Glutamatergic neuron (in vitro differentiated cells): ENCODE measurements at regions not wholly inside any gene's neighbourhood (a gene's known extent, or its start where the extent isn't known, plus 50 kb on each side); places are given as distances from the start of the nearest gene placed in this dataset.

ENCODE experiments used
- DNase-seq: peaks from one replicate; pipeline ENCODE4 v3.0.0; 2022
- H3K27ac Mint-ChIP-seq: one replicate; pipeline ENCODE4 v1.8.0; 2020; ENCODE audit warnings: mild to moderate bottlenecking, mixed read lengths, inconsistent platforms; ENCODE audit not compliant: unreplicated experiment
- H3K27me3 Mint-ChIP-seq: one replicate; pipeline ENCODE4 v1.8.0; 2020; ENCODE audit warnings: mild to moderate bottlenecking, moderate library complexity, mixed read lengths, inconsistent platforms; ENCODE audit not compliant: unreplicated experiment
- H3K36me3 Mint-ChIP-seq: one replicate; pipeline ENCODE4 v1.8.0; 2020; ENCODE audit warnings: mild to moderate bottlenecking, mixed read lengths, inconsistent platforms; ENCODE audit not compliant: unreplicated experiment
- H3K4me1 Mint-ChIP-seq: one replicate; pipeline ENCODE4 v1.8.0; 2020; ENCODE audit warnings: mild to moderate bottlenecking, low read depth, mixed read lengths, inconsistent platforms; ENCODE audit not compliant: unreplicated experiment
- H3K4me3 Mint-ChIP-seq: one replicate; pipeline ENCODE4 v1.8.0; 2020; ENCODE audit warnings: mild to moderate bottlenecking, mixed read lengths, inconsistent platforms; ENCODE audit not compliant: unreplicated experiment
- H3K9me3 Mint-ChIP-seq: one replicate; pipeline ENCODE4 v1.8.0; 2020; ENCODE audit warnings: mild to moderate bottlenecking, moderate library complexity, mixed read lengths, inconsistent platforms; ENCODE audit not compliant: unreplicated experiment
- TF ChIP-seq, protein P1 (sequence below): fragments of 200-600 bp; sonication (generic); IDR thresholded peaks from one replicate; pipeline ENCODE4 v1.5.0; 2021; ENCODE audit not compliant: partially characterized antibody, unreplicated experiment

DNA sequence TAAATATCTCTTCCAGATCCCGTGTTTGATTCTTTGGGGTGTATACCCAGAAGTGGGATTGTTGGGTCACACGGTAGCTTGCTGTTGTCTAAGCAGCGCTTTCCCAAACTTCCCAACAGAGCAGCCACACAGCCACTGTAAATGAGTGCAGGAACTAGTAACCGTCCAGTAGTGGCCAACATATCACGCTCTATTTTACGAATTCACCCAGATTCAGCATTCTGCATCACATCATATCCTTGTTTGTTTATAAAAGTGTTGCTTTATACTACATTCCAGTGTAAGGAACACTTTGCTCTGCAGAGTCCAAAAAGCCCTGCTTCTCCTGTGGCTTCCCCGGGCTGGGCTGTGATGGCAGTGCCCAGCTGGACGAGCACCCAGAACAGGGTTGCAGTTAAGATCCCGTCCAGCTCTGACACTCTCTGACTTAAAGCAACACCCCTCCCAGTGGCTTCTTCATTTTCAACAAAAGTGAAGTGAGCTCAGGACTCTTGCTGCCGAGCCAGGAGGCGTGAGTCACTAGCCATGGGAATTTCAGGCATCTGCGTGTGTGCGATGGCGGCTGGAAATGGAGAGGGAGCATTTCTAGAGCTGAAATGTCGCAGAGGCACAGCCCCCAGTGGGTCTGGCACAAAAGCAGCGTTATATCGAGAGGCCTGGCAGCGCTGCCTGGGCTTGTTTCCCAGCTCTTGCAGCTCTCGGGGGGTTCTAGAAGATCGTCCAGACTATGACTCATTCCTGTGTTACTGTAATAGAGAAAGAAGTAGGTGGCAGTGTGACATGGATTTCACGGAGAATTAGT, 216.3 kb upstream of the ECI2 start:
- Mint-ChIP-seq H3K36me3 (no peaks in the 10 kb centered on the region), H3K9me3 (peaks cover 5% of the 10 kb centered on the region), H3K27ac (no peak overlapping the region), H3K27me3 (no peaks in the 10 kb centered on the region), H3K4me3 (no peak overlapping the region), H3K4me1 (no peaks in the 10 kb centered on the region)
- no peak for DNase-seq
- TF ChIP-seq, protein P1, sequence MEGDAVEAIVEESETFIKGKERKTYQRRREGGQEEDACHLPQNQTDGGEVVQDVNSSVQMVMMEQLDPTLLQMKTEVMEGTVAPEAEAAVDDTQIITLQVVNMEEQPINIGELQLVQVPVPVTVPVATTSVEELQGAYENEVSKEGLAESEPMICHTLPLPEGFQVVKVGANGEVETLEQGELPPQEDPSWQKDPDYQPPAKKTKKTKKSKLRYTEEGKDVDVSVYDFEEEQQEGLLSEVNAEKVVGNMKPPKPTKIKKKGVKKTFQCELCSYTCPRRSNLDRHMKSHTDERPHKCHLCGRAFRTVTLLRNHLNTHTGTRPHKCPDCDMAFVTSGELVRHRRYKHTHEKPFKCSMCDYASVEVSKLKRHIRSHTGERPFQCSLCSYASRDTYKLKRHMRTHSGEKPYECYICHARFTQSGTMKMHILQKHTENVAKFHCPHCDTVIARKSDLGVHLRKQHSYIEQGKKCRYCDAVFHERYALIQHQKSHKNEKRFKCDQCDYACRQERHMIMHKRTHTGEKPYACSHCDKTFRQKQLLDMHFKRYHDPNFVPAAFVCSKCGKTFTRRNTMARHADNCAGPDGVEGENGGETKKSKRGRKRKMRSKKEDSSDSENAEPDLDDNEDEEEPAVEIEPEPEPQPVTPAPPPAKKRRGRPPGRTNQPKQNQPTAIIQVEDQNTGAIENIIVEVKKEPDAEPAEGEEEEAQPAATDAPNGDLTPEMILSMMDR: no peak

GRCh38 chr6:4350567-4351519, 215.5 kb upstream of the ECI2 start:
- Mint-ChIP-seq H3K4me3 (no peak overlapping the region), H3K27me3 (no peaks in the 10 kb centered on the region), H3K36me3 (no peaks in the 10 kb centered on the region), H3K9me3 (peaks cover 5% of the 10 kb centered on the region), H3K4me1 (no peaks in the 10 kb centered on the region), H3K27ac (no peak overlapping the region)
- DNase-seq: no peak
- TF ChIP-seq, protein P1: no peak

DNA sequence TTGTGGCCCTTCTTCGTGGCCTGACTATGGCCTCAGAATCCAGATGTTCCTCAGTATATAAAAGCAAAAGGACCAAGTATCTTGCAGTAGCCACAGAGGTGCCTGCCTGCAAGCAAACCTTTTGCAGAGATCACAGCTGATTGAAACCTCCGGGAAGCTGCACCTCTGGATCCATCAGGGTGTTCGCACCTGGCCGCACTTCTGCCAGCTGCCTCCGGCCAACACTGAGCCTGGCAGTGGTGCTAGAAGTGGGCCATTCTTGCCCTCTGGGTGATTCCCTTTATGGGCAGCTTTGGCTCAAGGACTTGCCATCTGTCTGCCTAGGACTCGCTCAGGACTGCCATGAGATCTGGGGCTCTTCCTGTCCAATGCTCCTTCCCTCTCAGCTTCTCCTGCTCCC, 214.6 kb upstream of the ECI2 start:
- Mint-ChIP-seq H3K27ac (no peak overlapping the region), H3K27me3 (no peaks in the 10 kb centered on the region), H3K4me1 (no peaks in the 10 kb centered on the region), H3K4me3 (no peak overlapping the region), H3K9me3 (peaks cover 5% of the 10 kb centered on the region), H3K36me3 (no peaks in the 10 kb centered on the region)
- TF ChIP-seq, protein P1: no peak
- DNase-seq: no peak

DNA sequence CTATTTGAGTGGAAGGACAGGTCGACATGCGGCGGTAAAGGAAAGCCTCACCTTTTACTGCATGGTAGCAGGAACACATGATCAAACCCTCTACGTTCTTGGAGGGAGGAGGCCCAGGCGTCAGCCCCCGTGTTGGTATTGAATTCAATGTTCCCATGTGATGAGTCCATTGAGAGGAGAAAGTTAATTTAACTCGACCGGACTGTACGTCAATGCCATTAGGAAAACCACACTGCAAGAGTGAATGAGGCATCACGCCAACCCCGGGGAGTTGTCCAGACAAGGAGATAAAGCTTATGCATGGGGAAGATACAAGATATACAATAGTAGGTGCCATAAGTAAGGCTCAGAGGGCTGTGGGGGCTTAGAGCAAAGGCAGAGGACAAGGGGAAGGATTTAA, 213.9 kb upstream of the ECI2 start:
- H3K9me3 Mint-ChIP-seq: peaks cover 5% of the 10 kb centered on the region
- DNase-seq: no peak
- no peaks in the 10 kb centered on the region for H3K36me3 Mint-ChIP-seq
- no peak overlapping the region for H3K4me3 Mint-ChIP-seq
- no peaks in the 10 kb centered on the region for H3K4me1 Mint-ChIP-seq
- H3K27me3 Mint-ChIP-seq: no peaks in the 10 kb centered on the region
- no peak overlapping the region for H3K27ac Mint-ChIP-seq
- TF ChIP-seq, protein P1: no peak
